ENCODE measurements at regions not wholly inside any gene's neighbourhood (a gene's known extent, or its start where the extent isn't known, plus 50 kb on each side); places are given as distances from the start of the nearest gene placed in this dataset.
"Not testable (repeated sequence)": the region's sequence is repeated elsewhere in the genome, so short reads cannot be mapped to it uniquely, and the experiment has no call there.

GRCh38 chr7:65582518-65583119, 209.0 kb downstream of the ZNF92 start:
- DNase-seq (ENCODE audit: low read depth, low spot score); H3K9me1 ChIP-seq (ENCODE audit: control insufficient read depth, extremely low read depth, insufficient read depth, low read length); FAIRE-seq; H3K4me2 ChIP-seq (ENCODE audit: control insufficient read depth, extremely low read depth, insufficient read depth, low read depth, low read length); H3K9me3 ChIP-seq (ENCODE audit: control insufficient read depth, low read depth, low read length); H3K36me3 ChIP-seq (ENCODE audit: control insufficient read depth in 2 of 2, extremely low read depth in 1 of 2, insufficient read depth in 2 of 2, low read length in 2 of 2); H4K20me1 ChIP-seq (ENCODE audit: control insufficient read depth, extremely low read depth, insufficient read depth, low read length); H3K79me2 ChIP-seq (ENCODE audit: control insufficient read depth, insufficient read depth, low read length); H3K27ac ChIP-seq (ENCODE audit: control insufficient read depth, insufficient read depth, low read length); H3K27me3 ChIP-seq (ENCODE audit: control insufficient read depth, extremely low read depth, insufficient read depth, low read length); H3K4me3 ChIP-seq (ENCODE audit: control insufficient read depth in 2 of 3, extremely low read depth in 1 of 3, insufficient read depth in 2 of 3, low read depth in 1 of 3, low read length in 3 of 3); H3K4me1 ChIP-seq (ENCODE audit: control insufficient read depth, extremely low read depth, insufficient read depth, low read length); dilution Hi-C loops (cut with MboI; ENCODE audit: extremely low pct_ligation_motif_present, low sequenced_read_pairs); H3K9ac ChIP-seq (ENCODE audit: control insufficient read depth, extremely low read depth, insufficient read depth, low read length); H2AFZ ChIP-seq (ENCODE audit: control insufficient read depth, low read length): not testable (repeated sequence)

GRCh38 chr7:65602495-65602894, 228.8 kb downstream of the ZNF92 start:
- dilution Hi-C loops (cut with MboI; ENCODE audit: extremely low pct_ligation_motif_present, low sequenced_read_pairs); FAIRE-seq: not testable (repeated sequence)

GRCh38 chr7:65609131-65609530, 235.5 kb downstream of the ZNF92 start:
- H2AFZ ChIP-seq (ENCODE audit: control insufficient read depth, low read length) = no peak overlapping the region
- no peaks in the 10 kb centered on the region for H3K27me3 ChIP-seq (ENCODE audit: control insufficient read depth, extremely low read depth, insufficient read depth, low read length)
- no peak overlapping the region for H3K4me2 ChIP-seq (ENCODE audit: control insufficient read depth, extremely low read depth, insufficient read depth, low read depth, low read length)
- no peak overlapping the region for H3K27ac ChIP-seq (ENCODE audit: control insufficient read depth, insufficient read depth, low read length)
- H3K36me3 ChIP-seq (ENCODE audit: control insufficient read depth in 2 of 2, extremely low read depth in 1 of 2, insufficient read depth in 2 of 2, low read length in 2 of 2) = no peaks in the 10 kb centered on the region
- dilution Hi-C loops (cut with MboI; ENCODE audit: extremely low pct_ligation_motif_present, low sequenced_read_pairs) = no loop called here
- H3K9me3 ChIP-seq (ENCODE audit: control insufficient read depth, low read depth, low read length) = no peaks in the 10 kb centered on the region
- no peaks in the 10 kb centered on the region for H4K20me1 ChIP-seq (ENCODE audit: control insufficient read depth, extremely low read depth, insufficient read depth, low read length)
- TF ChIP-seq CTCF (optimal IDR thresholded peaks at IDR 0.05 in 1 of 3, IDR thresholded peaks at IDR 0.05 in 1 of 3, conservative IDR thresholded peaks at IDR 0.05 in 1 of 3; ENCODE audit: extremely low read depth in 1 of 3, insufficient read depth in 2 of 3, low read length in 3 of 3) (no peak), EZH2 (IDR thresholded peaks at IDR 0.05; ENCODE audit: low read length) (no peak)
- no peaks in the 10 kb centered on the region for H3K4me1 ChIP-seq (ENCODE audit: control insufficient read depth, extremely low read depth, insufficient read depth, low read length)
- no peaks in the 10 kb centered on the region for H3K9me1 ChIP-seq (ENCODE audit: control insufficient read depth, extremely low read depth, insufficient read depth, low read length)
- FAIRE-seq (no peak), DNase-seq (ENCODE audit: low read depth, low spot score) (no peak)
- H3K9ac ChIP-seq (ENCODE audit: control insufficient read depth, extremely low read depth, insufficient read depth, low read length) = no peak overlapping the region
- H3K79me2 ChIP-seq (ENCODE audit: control insufficient read depth, insufficient read depth, low read length) = no peaks in the 10 kb centered on the region
- H3K4me3 ChIP-seq (ENCODE audit: control insufficient read depth in 2 of 3, extremely low read depth in 1 of 3, insufficient read depth in 2 of 3, low read depth in 1 of 3, low read length in 3 of 3) = no peak overlapping the region

More at GRCh38 chr7:65602495-65602894, 228.8 kb downstream of the ZNF92 start:
- H3K9ac ChIP-seq (ENCODE audit: control insufficient read depth, extremely low read depth, insufficient read depth, low read length); H3K9me1 ChIP-seq (ENCODE audit: control insufficient read depth, extremely low read depth, insufficient read depth, low read length); H3K4me1 ChIP-seq (ENCODE audit: control insufficient read depth, extremely low read depth, insufficient read depth, low read length); H3K36me3 ChIP-seq (ENCODE audit: control insufficient read depth in 2 of 2, extremely low read depth in 1 of 2, insufficient read depth in 2 of 2, low read length in 2 of 2); H3K4me2 ChIP-seq (ENCODE audit: control insufficient read depth, extremely low read depth, insufficient read depth, low read depth, low read length); H3K4me3 ChIP-seq (ENCODE audit: control insufficient read depth in 2 of 3, extremely low read depth in 1 of 3, insufficient read depth in 2 of 3, low read depth in 1 of 3, low read length in 3 of 3); H3K9me3 ChIP-seq (ENCODE audit: control insufficient read depth, low read depth, low read length); H2AFZ ChIP-seq (ENCODE audit: control insufficient read depth, low read length); H3K27me3 ChIP-seq (ENCODE audit: control insufficient read depth, extremely low read depth, insufficient read depth, low read length); H4K20me1 ChIP-seq (ENCODE audit: control insufficient read depth, extremely low read depth, insufficient read depth, low read length); H3K79me2 ChIP-seq (ENCODE audit: control insufficient read depth, insufficient read depth, low read length); H3K27ac ChIP-seq (ENCODE audit: control insufficient read depth, insufficient read depth, low read length); DNase-seq (ENCODE audit: low read depth, low spot score): not testable (repeated sequence)

GRCh38 chr7:65613644-65614289, 240.1 kb downstream of the ZNF92 start:
- dilution Hi-C loops (cut with MboI; ENCODE audit: extremely low pct_ligation_motif_present, low sequenced_read_pairs); DNase-seq (ENCODE audit: low read depth, low spot score): not testable (repeated sequence)
- peak; percentile 49 for FAIRE-seq

More at GRCh38 chr7:65613644-65614289, 240.1 kb downstream of the ZNF92 start:
- H3K79me2 ChIP-seq (ENCODE audit: control insufficient read depth, insufficient read depth, low read length); H3K27ac ChIP-seq (ENCODE audit: control insufficient read depth, insufficient read depth, low read length); H3K9me1 ChIP-seq (ENCODE audit: control insufficient read depth, extremely low read depth, insufficient read depth, low read length); H3K9ac ChIP-seq (ENCODE audit: control insufficient read depth, extremely low read depth, insufficient read depth, low read length); H3K36me3 ChIP-seq (ENCODE audit: control insufficient read depth in 2 of 2, extremely low read depth in 1 of 2, insufficient read depth in 2 of 2, low read length in 2 of 2); H3K27me3 ChIP-seq (ENCODE audit: control insufficient read depth, extremely low read depth, insufficient read depth, low read length); H3K9me3 ChIP-seq (ENCODE audit: control insufficient read depth, low read depth, low read length); H2AFZ ChIP-seq (ENCODE audit: control insufficient read depth, low read length); H3K4me2 ChIP-seq (ENCODE audit: control insufficient read depth, extremely low read depth, insufficient read depth, low read depth, low read length); H3K4me1 ChIP-seq (ENCODE audit: control insufficient read depth, extremely low read depth, insufficient read depth, low read length); H4K20me1 ChIP-seq (ENCODE audit: control insufficient read depth, extremely low read depth, insufficient read depth, low read length); H3K4me3 ChIP-seq (ENCODE audit: control insufficient read depth in 2 of 3, extremely low read depth in 1 of 3, insufficient read depth in 2 of 3, low read depth in 1 of 3, low read length in 3 of 3): not testable (repeated sequence)

Measured in keratinocyte (primary cell).